GM12865 (cell line): ENCODE measurements at regions not wholly inside any gene's neighbourhood (a gene's known extent, or its start where the extent isn't known, plus 50 kb on each side); places are given as distances from the start of the nearest gene placed in this dataset.

Experiments used
- DNase-seq: peaks from one replicate; pipeline ENCODE4 v3.0.0; 2010; ENCODE audit warnings: low read depth
- H3K4me3 ChIP-seq: 2 replicates; pipeline ENCODE4 v1.5.1; 2011; ENCODE audit warnings: mild to moderate bottlenecking, low read depth, low read length, control low read depth
- CTCF ChIP-seq: IDR thresholded peaks from 2 replicates; pipeline ENCODE4 v1.5.1; 2011; ENCODE audit warnings: low read length, control low read depth, low read depth, inconsistent platforms; ENCODE audit not compliant: insufficient read depth; ENCODE audit errors: missing control alignments

DNA sequence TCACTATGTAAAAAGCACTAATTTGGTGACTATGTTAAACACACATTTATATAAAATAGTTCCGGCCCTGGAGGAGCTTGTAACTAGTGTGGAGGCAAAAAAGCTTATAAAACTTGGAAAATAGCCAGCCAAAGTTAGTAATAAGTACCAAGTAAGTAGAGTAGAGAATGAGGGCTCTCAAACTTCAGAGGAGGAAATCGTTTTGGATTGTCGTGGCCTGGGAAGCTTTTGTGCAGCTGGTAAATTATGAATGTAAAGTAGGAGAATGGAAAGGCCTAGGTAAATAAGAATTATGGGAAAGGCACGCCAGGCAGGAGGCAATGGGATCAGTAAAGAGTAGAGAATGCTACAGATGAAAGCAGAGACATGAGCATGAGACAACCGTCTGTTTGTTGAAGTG, 832.7 kb upstream of the ZNF608 start:
- TF ChIP-seq CTCF: no peak

DNA sequence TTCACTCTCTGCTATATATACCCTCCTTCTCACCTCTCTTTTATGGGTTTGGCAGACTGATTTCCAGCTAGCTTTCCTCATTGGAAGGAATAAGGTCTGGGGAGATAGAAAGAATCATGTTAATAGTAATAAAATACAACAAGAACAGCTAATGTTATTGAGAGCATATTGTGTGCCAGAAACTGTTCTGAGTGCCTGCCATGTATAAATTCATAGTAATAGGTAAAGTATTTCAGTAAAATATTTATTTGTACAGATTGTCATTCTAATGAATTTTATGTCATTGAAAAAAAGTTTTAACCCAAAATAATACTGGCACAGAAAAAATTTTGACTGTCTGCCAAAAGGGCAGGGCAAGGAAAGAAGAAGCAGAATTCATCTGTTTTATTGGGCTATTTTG, 834.9 kb upstream of the ZNF608 start:
- no peak overlapping the region for H3K4me3 ChIP-seq
- no peak for TF ChIP-seq CTCF
- no peak for DNase-seq

More for the DNA sequence above, 832.7 kb upstream of the ZNF608 start:
- no peak overlapping the region for H3K4me3 ChIP-seq
- no peak for DNase-seq

DNA sequence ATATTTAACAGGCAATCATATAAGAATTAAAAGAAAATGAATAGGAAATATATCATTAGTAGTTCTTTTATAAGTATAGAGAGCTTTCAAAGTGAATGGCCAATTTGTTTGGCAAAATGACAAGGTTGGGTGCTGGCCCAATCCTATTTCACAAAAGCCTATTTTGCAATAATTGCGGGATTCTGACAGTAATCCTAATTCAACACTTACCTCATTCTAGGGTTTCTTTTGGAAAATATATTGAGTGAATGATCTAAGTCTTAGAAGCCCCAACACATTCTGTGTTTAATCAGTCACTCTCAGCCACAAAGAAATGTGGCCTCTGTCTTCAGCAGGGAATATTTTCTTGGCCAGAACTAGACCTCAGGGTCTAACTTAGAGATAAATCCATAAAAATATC, 835.9 kb upstream of the ZNF608 start:
- TF ChIP-seq CTCF: no peak

GRCh38 chr5:125583321-125584139, 837.1 kb upstream of the ZNF608 start:
- no peak for DNase-seq
- H3K4me3 ChIP-seq: no peak overlapping the region
- TF ChIP-seq CTCF: no peak

More for the DNA sequence above, 835.9 kb upstream of the ZNF608 start:
- no peak overlapping the region for H3K4me3 ChIP-seq
- no peak for DNase-seq

GRCh38 chr5:125584140-125584520, 837.7 kb upstream of the ZNF608 start:
- no peak for DNase-seq
- no peak for TF ChIP-seq CTCF
- no peak overlapping the region for H3K4me3 ChIP-seq

DNA sequence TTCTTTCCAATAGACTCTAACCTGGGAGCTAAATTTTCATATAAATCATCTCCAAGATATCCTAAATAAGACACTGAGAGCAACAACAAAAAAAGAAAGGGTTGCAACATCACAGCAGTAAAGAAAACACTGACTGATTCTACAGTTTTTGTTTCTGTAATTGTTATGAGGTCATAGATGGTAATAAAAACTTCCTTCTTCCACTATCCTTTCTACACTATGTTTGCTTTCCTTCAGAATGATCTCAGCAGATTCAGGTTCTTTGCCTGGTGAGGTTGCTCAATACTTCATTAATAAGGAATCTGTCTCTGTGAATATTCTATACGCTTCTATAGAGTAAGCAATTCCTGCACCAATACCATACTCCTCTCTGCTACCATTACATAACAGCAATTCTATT, 835.6 kb upstream of the GRAMD2B start:
- no peak overlapping the region for H3K4me3 ChIP-seq
- no peak for TF ChIP-seq CTCF
- DNase-seq: no peak

DNA sequence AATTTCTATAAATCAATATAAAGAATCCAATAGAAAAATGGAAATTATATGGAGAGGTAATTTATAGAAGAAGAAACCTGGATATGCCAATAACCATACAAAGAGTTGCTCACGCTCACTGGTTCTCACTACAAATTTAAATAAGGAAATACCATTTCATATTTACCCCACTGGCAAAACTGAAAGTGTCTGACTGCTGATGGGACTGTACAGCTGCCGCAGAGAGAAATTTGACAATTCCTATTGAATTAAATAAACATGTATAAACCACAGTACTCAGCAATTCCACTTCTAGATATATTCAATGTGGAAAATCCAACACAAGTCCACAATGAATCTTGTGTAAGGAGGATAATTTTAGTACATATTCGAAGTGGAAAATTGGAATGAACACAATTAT, 830.4 kb upstream of the GRAMD2B start:
- H3K4me3 ChIP-seq: no peak overlapping the region
- TF ChIP-seq CTCF: no peak
- DNase-seq: no peak
